Skin epidermis (tissue), 12 donors: ENCODE measurements at regions not wholly inside any gene's neighbourhood (a gene's known extent, or its start where the extent isn't known, plus 50 kb on each side); places are given as distances from the start of the nearest gene placed in this dataset.

ENCODE experiments used
- H3K27ac ChIP-seq, 21 experiments: fragments of 200-600 bp; sonication (generic) in 11 of 21; one replicate each; pipeline ENCODE4 v1.5.0; 2020; ENCODE audit warnings: mild to moderate bottlenecking in 3 of 21, inconsistent platforms in 2 of 21, moderate library complexity in 2 of 21
- H3K4me3 ChIP-seq, 7 experiments: fragments of 200-600 bp; sonication (generic) in 2 of 7; one replicate each; pipeline ENCODE4 v1.5.0; 2020; ENCODE audit warnings: inconsistent platforms in 2 of 7, mild to moderate bottlenecking in 2 of 7, moderate library complexity in 1 of 7

- H3K4me3 ChIP-seq = no peak overlapping the region
- H3K27ac ChIP-seq = no peak overlapping the region
Measured at GRCh38 chr7:1339611-1340010, 106.9 kb downstream of the UNCX start.

DNA sequence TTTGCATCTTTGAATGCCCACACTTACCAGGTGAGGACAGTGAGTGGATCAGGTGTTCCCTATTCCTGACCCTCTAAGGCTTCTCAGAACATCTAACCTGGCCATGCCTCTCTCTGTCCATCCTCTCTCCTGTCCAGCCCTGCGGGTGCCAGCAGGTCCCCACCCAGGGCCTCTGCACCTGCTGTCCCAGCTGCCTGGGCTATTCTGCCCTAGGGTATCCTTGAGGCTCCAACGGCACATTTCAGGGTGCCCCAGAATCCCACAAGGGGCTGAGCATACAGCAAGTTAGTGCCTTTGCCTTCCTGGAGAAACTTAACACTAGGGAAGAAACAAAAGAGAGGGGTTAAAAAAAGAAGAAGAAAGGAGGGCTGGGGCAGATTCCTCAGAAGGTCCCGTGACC is 107.4 kb downstream of the UNCX start:
- H3K27ac ChIP-seq = no peak overlapping the region
- H3K4me3 ChIP-seq = no peak overlapping the region

DNA sequence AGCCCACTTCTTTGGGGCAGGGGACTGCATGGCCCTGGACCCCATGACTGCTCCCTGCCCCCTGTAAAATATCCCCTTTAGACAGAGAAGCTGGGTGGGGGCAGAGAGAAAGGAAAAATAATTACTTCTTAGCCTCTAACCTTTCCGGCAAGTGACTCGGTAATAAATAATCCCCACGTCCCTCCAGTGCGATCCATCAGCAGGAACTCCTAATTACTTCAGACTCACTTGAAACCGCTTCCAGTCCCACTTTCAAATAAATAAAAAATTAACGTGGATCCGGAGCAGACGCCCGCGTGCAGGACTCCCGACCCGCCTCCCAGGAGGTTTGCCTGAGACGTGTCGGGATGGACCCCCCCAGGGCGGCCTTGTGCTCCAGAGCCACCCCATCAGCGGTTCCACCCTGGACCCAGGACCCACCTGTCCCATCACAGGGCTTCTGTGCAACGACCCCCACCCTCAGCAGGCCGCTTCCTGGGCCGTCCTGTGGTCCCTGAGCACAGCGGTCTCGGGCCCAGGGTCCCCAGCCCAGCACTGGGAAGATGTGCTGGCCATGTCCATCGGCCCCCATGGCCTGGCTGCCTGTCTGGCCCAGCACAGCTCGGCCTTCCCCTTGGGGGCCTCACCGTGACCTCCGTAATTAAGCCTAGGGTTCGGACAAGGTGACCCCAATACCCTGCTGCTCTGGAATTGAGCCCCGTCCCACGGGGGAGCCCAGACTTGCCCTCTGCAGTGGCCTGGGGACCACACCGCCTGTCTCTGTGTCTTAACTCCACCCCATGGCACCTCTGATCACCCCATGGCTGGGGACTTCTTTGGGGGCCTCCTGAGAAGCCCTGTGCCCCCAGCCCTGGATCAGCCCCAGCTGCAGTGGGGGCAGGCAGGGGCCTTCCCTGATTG is 108.0 kb downstream of the UNCX start:
- Histone ChIP-seq H3K4me3 (no peak overlapping the region), H3K27ac (no peak overlapping the region)

DNA sequence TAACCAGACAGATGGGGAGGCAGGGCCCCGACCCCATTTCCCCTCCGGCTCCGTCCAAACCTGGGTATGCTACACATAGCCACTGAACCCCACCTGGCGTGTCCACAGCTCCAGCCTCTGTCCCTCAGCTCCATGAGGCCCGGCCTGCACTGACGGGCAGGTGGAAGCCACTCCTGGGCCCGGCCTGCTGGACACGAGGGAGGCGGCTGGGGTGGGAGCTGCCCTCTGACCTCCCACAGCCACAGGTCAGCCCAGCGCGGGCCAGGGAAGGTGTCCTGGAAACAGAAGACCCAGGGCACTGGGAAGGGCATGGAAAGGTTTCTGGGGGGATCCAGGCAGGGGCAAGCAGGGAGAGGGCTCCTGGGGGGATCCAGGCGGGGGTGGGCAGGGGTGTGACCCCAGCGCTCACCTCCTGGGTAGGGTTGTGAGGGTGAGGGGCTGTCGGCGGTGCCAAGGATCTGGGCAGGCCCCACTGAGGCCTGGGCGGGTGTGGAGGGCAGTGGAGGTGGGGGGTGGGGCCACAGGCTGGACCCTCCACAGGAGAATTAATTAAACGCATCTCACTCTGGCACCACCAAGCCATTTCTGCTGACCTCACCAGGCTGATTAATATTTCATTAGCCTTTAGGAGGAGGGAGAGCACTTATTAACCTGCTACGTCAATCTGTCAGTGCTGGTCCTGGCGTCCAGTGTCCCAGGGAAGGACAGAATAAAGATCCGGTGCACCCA is 108.9 kb downstream of the UNCX start:
- Histone ChIP-seq H3K4me3 (no peak overlapping the region), H3K27ac (no peak overlapping the region)

- Histone ChIP-seq H3K4me3 (no peak overlapping the region), H3K27ac (no peak overlapping the region)
Measured at GRCh38 chr7:1342090-1342640, 109.5 kb downstream of the UNCX start.

- H3K27ac ChIP-seq = no peak overlapping the region
- H3K4me3 ChIP-seq = no peak overlapping the region
Measured at GRCh38 chr7:1343551-1343950, 110.9 kb downstream of the UNCX start.

GRCh38 chr7:1344421-1344820 is 111.7 kb downstream of the UNCX start:
- Histone ChIP-seq H3K4me3 (no peak overlapping the region), H3K27ac (no peak overlapping the region)

DNA sequence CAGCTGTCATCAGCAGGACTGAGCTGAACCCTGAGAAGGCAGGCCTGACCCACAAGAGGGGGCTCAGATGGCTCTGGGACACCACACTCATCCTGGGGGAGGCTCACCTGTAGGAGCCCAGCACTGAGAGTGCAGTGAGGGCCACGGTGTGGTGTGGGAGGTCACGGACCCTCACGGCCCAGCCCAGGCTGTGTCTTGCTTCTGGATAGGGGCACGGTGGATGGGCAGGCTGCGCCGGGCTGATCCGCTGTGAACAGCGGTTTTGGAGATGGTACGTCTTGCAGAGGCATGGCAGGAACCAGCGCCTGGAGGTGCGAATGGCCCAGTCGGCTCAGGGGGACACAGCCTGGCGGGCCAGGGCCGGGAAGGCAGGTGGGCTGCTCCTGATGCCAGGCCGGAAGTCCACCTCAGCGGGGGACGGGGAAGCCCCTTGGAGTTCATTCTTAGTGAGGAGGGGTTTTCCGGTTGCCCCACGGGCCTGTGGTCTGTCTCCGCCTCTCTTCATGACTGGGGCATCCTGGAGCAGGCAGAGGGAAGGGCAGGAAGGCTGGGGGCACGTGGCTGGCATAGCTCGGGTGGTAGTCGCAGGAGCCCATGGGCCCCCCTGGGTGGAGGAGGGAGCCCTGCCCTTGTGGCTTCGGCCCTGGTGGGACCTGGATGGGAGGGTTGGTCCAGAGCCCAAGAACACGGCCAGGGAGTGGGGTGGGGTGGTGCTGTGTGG is 112.5 kb downstream of the UNCX start:
- H3K27ac ChIP-seq = no peak overlapping the region
- H3K4me3 ChIP-seq = no peak overlapping the region

GRCh38 chr7:1345796-1346755 is 113.2 kb downstream of the MICALL2 start:
- H3K4me3 ChIP-seq = no peak overlapping the region

DNA sequence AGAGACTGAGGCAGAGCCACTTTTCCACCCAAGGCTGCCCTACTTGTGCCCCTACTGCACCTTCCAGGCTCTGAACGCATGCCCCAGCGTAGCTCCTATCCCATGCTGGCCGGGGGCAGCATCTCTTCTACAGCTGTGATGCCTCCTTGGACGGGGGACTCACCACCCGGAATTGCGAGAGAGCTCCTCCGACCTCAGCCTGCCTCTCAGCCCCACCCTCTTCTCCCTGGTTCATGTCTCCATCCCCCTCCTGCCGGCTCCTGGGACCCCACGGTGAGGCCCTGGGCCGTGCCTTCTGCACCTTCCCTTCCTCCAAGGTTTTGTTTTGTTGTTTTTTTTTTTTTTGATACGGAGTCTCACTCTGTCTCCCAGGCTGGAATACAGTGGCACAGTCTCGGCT is 112.4 kb downstream of the MICALL2 start:
- no peak overlapping the region for H3K27ac ChIP-seq
- H3K4me3 ChIP-seq = no peak overlapping the region

More at GRCh38 chr7:1345796-1346755, 113.2 kb downstream of the MICALL2 start:
- H3K27ac ChIP-seq = no peak overlapping the region

- H3K27ac ChIP-seq = no peak overlapping the region
Measured at GRCh38 chr7:1348096-1348822, 111.0 kb downstream of the MICALL2 start.

GRCh38 chr7:1348823-1349335 is 110.4 kb downstream of the MICALL2 start:
- Histone ChIP-seq H3K4me3 (no peak overlapping the region), H3K27ac (no peak overlapping the region)

More at GRCh38 chr7:1348096-1348822, 111.0 kb downstream of the MICALL2 start:
- no peak overlapping the region for H3K4me3 ChIP-seq

DNA sequence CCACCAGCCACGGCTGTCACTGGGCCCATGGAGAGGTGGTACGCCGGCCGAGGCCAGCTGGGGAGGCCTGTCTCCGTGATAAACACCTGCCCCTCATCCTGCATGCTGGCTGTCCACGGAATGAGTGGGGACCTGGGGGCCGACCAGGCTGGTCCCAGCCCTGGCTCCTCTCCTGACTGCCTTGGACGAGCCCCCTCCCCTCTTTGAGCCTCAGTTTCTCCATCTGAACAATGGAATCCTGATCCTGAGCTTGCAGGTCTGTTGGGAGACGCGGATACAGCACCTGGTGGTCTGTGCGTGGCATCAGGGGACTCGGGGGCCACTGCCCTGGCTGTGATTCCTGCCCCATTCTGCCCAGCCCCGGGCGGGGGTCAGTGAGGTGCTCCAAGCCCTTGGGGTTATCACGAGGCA is 109.9 kb downstream of the MICALL2 start:
- Histone ChIP-seq H3K27ac (no peak overlapping the region), H3K4me3 (no peak overlapping the region)

DNA sequence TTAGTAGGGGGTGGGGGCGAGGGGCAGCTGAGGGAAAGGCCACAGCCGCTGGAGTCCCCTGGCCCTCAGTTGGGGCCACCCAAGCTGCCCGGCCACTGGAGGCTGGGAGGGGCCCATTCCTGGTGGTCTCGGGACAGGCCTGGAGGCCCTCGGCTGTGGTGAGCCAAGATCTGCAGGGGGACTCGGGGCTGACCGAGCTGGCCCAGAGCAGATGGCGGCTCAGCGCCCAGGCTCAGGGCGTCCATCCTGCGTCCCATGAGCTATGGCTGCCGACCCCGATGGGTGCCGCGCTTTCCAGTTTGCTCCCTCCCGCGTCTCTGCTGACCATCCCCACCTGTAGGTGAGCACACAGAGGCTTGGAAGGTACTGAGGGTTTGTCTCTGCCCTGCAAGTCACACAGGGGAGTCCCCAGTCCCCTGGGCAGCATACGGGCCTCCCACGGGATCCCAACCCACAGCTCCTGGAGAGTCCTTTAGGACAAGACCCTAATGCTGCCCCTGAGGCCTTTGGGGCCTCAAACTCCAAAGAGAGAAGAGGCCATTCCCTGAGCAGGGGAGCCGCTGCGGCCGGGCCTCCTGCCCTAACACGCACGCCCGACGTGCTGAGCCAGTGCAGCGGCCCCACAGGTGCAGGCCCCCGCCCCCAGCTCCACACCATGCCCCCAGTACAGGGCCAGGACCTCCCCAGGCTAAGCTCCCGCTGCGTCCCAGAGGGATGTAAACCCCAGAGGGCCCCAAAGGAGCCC is 107.2 kb downstream of the MICALL2 start:
- Histone ChIP-seq H3K27ac (no peak overlapping the region), H3K4me3 (no peak overlapping the region)

GRCh38 chr7:1352656-1353271 is 106.5 kb downstream of the MICALL2 start:
- Histone ChIP-seq H3K27ac (no peak overlapping the region), H3K4me3 (no peak overlapping the region)

DNA sequence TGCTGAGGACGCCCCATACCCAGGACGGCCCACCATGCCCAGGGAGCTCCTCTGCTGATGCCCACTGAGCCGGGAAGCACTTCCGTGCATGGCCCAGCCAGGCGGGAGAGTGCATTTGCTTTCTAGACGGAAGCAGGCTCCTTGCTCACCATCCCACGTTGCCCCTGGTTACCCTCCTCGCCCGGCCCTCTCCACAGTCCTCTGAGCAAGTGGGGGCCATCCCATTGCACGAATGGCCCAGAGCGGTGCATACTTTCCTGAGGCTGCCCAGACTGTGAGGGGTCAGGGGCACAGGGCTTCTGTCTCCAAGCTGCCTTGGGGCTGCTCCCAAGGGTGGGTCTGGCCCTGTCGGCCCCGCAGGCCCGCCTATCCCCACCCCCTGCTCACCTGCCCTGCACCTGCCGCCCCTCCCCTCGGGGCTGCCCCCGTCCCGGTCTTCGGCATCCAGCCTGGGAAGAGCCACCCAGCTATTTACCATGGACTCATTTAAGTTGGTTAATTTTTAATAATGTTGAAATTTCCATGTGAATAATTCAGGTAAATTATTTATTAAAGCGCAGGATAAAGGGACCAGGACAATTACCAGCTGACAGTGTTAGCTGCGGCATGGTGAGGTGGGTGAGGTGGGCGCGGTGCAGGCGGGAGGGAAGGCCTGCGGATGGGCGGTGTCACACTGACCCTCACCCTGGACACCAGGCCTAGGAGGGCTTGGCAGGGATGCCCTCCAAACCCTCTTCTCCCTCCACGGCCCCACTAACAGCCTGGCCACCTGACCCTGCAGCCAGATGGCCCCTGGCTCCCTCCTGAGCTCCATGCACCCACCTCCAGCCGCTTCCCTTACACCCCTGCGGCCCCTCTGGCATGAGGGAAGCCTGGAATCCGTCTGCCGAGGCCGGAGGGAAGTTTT is 104.4 kb downstream of the MICALL2 start:
- Histone ChIP-seq H3K27ac (no peak overlapping the region), H3K4me3 (no peak overlapping the region)
